ENCODE measurements at regions not wholly inside any gene's neighbourhood (a gene's known extent, or its start where the extent isn't known, plus 50 kb on each side); places are given as distances from the start of the nearest gene placed in this dataset.

GRCh38 chr7:131608116-131608500 lies 51.7 kb upstream of the PODXL start:
- TF ChIP-seq CTCF (IDR thresholded peaks at IDR 0.05), result no peak
- no peak for TF ChIP-seq POLR2A (IDR thresholded peaks at IDR 0.05)
